ENCODE measurements at regions not wholly inside any gene's neighbourhood (a gene's known extent, or its start where the extent isn't known, plus 50 kb on each side); places are given as distances from the start of the nearest gene placed in this dataset.

DNA sequence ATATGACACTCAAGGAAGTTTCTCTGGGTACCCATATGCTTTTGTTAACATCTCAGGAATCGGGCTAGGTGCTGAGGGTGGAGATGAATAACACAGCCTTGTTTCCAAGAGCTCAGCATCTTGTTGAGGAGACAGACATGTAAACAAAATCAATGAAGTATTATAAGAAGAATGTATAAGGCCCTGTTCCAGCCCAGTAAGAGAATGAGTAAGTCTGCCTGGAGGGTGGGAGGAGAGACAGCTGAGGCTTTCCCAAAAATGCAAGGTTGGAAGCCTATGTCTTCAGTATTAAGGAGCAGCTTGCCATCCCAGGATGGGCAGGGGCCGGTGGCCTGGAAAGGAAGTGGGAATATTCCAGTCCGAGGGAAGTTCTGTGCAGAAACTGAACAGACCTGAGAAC lies 615.3 kb upstream of the BTBD3 start:
- ChIA-PET CTCF (no interaction called here), RAD21 (ENCODE audit: low non-redundant PET in 1 of 2, low total read pairs in 2 of 2, uncharacterized antibody in 2 of 2, unreplicated experiment in 2 of 2) (no interaction called here), POLR2A (no interaction called here)
- no peak overlapping the region for H3K4me3 ChIP-seq (replicated peaks in 1 of 2; ENCODE audit: low read depth in 1 of 2, low read length in 2 of 2)
- no peaks in the 10 kb centered on the region; the same call in 1 of the 2 replicates for H3K9me2 ChIP-seq (ENCODE audit: insufficient read depth)
- no peaks in the 10 kb centered on the region for H3K79me2 ChIP-seq (ENCODE audit: insufficient read depth, low read length)
- no peaks in the 10 kb centered on the region for H4K20me1 ChIP-seq (ENCODE audit: insufficient read depth)
- DNase-seq (ENCODE audit: low read depth, low spot score) (no peak), ATAC-seq (no peak)
- H3K4me2 ChIP-seq (ENCODE audit: low read length): no peak overlapping the region
- intact Hi-C loops (cut with micrococcal nuclease): no loop called here
- TF ChIP-seq SP1 (IDR thresholded peaks at IDR 0.05; ENCODE audit: low read depth): no peak
- TF ChIP-seq MAX (IDR thresholded peaks at IDR 0.05): no peak
- TF ChIP-seq EGR1 (IDR thresholded peaks at IDR 0.05; ENCODE audit: low read depth): no peak
- no peak for TF ChIP-seq EZH2phosphoT487 (IDR thresholded peaks at IDR 0.05; ENCODE audit: borderline replicate concordance)
- no peak for TF ChIP-seq JUND (IDR thresholded peaks at IDR 0.05)
- no peak for TF ChIP-seq ELF1 (IDR thresholded peaks at IDR 0.05; ENCODE audit: borderline replicate concordance, low read depth)
- no peak for TF ChIP-seq ATF3 (IDR thresholded peaks at IDR 0.05)
- TF ChIP-seq TCF7L2 (IDR thresholded peaks at IDR 0.05; ENCODE audit: borderline replicate concordance, extremely low read depth, insufficient read depth, insufficient read length): no peak
- no peak for TF ChIP-seq ZNF274 (IDR thresholded peaks at IDR 0.05; ENCODE audit: low read depth, low read length)
- no peak for TF ChIP-seq FOSL1 (IDR thresholded peaks at IDR 0.05; ENCODE audit: low read depth)
- TF ChIP-seq ZFX (IDR thresholded peaks at IDR 0.05): no peak
- no peak for TF ChIP-seq CBX3 (IDR thresholded peaks at IDR 0.05; ENCODE audit: low read depth)
- no peak for TF ChIP-seq POLR2AphosphoS5 (IDR thresholded peaks at IDR 0.05; ENCODE audit: low read depth, low read length)
- no peak for TF ChIP-seq POLR2A (IDR thresholded peaks at IDR 0.05; ENCODE audit: borderline replicate concordance, extremely low read depth, insufficient read depth, insufficient read length)
- TF ChIP-seq ZBTB33 (IDR thresholded peaks at IDR 0.05; ENCODE audit: extremely low read depth, insufficient replicate concordance, low read length): no peak
- TF ChIP-seq CEBPB (IDR thresholded peaks at IDR 0.05; ENCODE audit: low read depth): no peak
- no peak for TF ChIP-seq RAD21 (IDR thresholded peaks at IDR 0.05; ENCODE audit: low read depth)
- H3K27ac ChIP-seq (ENCODE audit: low read depth, low read length): no peak overlapping the region
- no peaks in the 10 kb centered on the region for H3K9me3 ChIP-seq (ENCODE audit: control insufficient read depth in 1 of 2, insufficient read depth in 1 of 2, low read depth in 1 of 2, low read length in 2 of 2)
- no peak overlapping the region for H3K9ac ChIP-seq (ENCODE audit: low read length)
- no peaks in the 10 kb centered on the region for H3K4me1 ChIP-seq (ENCODE audit: control insufficient read depth in 1 of 2, insufficient read depth in 2 of 2, low read length in 2 of 2)
- no peaks in the 10 kb centered on the region for H3K36me3 ChIP-seq (ENCODE audit: control insufficient read depth in 1 of 2, insufficient read depth in 2 of 2, low read length in 2 of 2)
- BruUV-seq (replicated peaks): no TSS peak
- no peaks in the 10 kb centered on the region for H3K27me3 ChIP-seq (ENCODE audit: insufficient read depth, low read length)
- no peak overlapping the region for H2AFZ ChIP-seq (ENCODE audit: low read depth, low read length, poor library complexity, severe bottlenecking)
